NCI-H510A (cell line): ENCODE measurements at regions not wholly inside any gene's neighbourhood (a gene's known extent, or its start where the extent isn't known, plus 50 kb on each side); places are given as distances from the start of the nearest gene placed in this dataset.

Experiments
- DNase-seq: peaks from one replicate; lab custom pipeline; 2025; lab: John Stamatoyannopoulos, UW

DNA sequence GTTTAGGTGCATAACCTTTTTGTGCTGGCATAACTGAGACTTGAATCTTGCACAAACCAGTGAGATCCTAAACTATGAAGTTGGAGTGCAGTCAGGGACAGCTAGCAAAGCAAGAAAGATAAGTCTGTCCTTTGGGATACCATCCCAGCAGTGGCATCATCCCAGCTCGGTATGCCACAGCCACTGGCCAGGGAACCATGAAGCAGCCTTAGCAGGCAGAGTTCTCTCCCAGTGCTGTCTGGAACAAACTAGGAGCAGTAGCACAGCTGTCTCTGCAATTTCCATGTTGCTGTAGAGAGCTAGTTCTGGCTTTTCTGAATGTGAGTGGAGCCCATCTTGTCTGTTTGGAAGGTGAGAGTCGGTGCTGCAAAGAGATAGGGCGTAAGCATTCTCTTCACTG is 130.3 kb downstream of the DTWD1 start:
- DNase-seq, result no peak

DNA sequence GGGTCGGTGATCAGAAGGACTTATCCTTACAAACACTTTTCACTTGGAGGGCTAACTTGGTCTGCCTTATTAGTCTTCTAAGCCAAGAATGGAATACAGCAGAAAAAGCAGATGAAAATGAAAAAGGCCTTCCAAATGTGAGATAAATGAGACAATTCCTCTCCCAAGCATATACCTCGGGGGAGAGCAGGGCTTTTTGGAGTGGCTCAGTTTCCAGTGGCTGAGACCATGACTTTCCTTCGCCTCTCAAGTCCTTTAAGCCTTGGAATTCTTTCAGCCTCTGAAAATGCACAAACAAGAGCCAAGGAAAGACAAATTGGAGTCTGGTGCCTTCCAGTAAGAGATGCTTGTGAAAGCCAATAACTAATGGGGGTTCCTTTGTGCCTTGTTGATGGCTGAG is 130.9 kb downstream of the DTWD1 start:
- no peak for DNase-seq

DNA sequence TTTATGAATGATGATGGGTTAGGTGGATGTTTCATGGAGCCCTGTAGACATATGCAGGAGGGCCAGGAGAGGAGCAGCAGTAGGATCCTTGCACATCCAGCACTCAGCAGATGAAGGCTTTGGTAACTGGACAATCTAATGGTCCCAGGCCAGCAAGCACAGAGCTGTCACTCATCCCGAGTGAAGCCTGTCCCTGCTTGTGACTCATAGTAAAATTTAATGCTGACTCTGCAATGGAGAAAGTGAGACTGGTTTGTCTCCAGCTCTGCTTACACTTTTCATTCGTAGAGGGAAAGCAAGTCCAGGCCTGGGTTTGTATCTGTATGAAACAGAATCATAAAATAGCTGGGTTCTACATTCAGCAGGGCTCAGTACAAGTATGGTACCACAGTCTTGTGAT is 131.7 kb downstream of the DTWD1 start:
- DNase-seq, result no peak

DNA sequence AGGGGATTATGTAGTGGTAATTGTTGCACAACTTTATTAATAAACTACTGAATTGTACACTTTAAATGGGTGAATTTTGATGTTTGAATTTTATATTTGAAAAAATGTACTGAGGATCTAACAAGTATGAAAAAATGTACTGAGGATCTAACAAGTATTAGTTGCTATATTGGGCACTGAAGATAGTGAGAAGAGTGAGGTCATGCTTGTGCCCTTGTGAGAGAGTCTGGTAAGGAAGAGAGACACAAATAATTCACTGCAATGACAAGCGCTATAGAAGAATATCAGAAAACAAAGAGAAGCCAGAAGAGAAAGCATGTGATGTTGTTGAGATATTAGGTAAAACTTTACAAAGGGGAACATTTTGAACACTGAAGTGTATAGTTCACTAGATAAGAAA is 137.6 kb downstream of the DTWD1 start:
- no peak for DNase-seq

DNA sequence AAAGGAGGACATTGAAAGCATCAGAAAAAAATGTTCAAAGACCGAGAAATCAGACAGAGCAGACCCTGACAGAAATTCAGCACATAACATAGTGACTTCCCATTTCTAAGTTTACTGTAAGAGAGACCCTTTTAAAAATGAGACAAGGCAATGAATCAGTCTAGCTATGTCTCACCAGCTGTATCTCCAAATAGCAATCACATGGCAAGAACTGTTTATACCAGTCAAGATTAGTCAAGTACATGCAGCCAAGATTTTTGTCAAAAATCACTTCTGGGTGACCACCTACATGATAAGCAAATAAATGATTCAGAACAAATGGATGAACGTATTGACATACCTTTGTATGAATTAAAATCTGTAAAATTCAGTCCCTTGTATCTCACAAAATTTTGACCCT is 138.0 kb downstream of the DTWD1 start:
- DNase-seq, result no peak

DNA sequence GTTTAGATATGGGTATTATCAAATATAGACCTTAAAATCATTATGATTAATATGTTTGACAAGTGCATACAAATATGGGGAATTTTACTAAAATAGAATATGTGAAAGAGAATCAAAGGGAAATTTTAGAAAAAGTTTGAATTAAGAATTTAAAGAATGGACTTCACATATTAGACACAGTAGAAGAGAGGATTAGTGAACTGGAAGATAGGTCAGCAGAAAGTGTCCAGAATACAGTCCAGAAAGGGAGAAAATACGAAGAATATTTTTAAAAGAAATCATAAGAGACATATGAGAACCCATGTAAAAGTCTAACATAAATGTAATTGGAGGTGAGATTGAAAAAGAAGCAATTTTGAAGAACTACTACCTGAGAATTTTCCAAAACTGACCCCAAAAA is 139.9 kb downstream of the DTWD1 start:
- DNase-seq, result no peak

DNA sequence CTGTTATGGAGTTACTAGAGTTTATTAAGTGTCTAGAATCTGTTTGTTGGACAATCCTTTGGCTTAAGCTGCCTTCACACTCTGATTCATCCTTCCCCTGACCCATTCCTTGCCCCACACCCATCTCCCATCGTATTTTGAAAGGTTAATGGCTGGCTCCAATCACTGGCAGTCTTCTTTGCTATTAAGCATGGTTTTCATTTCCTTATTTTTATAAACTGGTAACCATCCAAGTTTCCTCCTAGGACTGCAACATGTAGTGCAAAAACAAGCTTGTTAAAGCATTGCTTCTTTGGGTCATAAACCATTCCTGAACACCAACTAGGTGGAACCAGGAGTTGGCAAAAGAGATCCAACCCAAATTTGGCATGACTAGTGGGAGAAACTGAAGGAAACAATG is 148.4 kb downstream of the DTWD1 start:
- DNase-seq, result no peak

DNA sequence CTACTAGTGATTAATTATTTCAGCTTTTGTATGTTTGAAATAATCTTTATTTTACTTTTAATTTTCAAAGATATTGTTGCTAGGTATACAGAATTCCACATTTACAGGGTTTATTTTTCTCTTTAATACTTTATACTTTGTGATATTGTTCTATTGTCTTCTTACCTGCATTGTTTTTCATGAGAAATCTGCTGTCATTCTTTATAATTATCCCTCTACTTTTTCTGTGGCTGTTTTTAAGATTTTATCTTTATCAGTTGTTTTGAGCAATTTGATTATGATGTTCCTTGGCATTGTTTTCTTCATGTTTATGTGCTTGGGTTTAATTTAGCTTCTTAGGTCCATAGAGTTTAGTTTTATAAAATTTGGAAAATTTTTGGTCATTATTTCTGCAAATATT is 168.6 kb downstream of the DTWD1 start:
- DNase-seq, result no peak

DNA sequence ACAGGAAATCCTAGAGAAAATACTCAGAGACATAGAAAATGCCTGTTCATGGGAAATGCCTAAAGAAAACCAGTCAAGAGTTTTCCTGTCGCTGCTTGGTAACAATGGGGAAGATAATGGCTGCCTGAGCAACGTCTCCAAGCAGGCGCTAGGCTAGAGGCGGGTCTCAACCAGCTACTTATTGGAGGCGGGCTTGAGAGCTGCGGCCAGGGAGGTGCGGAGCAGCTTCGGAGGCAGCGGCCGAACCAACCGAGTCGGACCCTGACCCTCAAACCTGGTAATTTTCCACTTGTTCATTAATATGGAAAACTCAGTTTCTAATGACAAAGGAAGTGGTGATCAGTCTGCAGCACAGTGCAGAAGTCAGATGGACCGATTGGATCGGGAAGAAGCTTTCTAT is 173.1 kb downstream of the DTWD1 start:
- no peak for DNase-seq

DNA sequence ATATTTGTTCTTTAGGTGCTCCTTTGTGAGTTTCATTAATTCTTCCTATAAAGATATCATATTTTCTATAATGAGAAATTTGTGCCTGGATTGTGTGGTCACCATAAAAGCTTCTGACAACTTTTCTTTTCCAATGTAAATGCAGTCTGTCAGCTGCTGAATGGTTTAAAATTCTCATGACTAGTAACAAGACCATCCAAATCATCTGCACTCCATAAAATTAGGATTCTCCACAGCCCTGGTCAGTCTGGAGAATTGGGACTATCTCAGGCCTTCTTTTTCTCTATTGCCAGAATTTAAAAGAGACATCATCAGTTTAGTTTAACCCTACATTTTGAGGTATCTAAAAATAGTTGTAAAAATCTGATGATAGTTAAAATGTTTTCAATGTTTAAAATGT is 180.9 kb downstream of the DTWD1 start:
- no peak for DNase-seq
